ENCODE measurements at regions not wholly inside any gene's neighbourhood (a gene's known extent, or its start where the extent isn't known, plus 50 kb on each side); places are given as distances from the start of the nearest gene placed in this dataset.

DNA sequence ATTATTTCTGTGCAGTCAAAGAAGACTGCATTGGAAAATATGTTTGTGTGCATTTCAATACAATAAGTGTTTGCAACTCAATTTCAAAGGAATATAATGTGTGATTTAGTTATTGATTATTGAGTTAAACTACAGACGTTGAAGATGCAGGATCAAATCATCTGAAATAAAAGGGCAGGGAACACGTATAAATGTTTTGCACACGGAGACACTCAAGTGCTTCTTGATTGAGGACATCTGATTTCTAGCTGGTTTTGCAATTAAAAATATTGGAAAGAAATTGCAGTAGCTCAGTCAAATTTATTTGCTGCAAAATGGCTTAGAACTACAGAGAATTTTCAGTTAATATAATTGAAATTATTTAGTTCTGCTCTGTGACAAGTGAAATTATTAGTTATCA lies 412.7 kb downstream of the UTRN start:
- intact Hi-C loops (cut with DNase I), result no loop called here
- Histone ChIP-seq H3K4me3 (no peak overlapping the region), H3K9me3 (no peaks in the 10 kb centered on the region), H3K27ac (no peak overlapping the region), H3K36me3 (peaks cover 7 to 16% of the 10 kb centered on the region in 2 donors), H3K4me1 (no peaks in the 10 kb centered on the region), H3K27me3 (no peaks in the 10 kb centered on the region)
- TF ChIP-seq, protein P1, sequence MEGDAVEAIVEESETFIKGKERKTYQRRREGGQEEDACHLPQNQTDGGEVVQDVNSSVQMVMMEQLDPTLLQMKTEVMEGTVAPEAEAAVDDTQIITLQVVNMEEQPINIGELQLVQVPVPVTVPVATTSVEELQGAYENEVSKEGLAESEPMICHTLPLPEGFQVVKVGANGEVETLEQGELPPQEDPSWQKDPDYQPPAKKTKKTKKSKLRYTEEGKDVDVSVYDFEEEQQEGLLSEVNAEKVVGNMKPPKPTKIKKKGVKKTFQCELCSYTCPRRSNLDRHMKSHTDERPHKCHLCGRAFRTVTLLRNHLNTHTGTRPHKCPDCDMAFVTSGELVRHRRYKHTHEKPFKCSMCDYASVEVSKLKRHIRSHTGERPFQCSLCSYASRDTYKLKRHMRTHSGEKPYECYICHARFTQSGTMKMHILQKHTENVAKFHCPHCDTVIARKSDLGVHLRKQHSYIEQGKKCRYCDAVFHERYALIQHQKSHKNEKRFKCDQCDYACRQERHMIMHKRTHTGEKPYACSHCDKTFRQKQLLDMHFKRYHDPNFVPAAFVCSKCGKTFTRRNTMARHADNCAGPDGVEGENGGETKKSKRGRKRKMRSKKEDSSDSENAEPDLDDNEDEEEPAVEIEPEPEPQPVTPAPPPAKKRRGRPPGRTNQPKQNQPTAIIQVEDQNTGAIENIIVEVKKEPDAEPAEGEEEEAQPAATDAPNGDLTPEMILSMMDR (IDR thresholded peaks at IDR 0.05), result no peak
- DNase-seq (ENCODE audit: low spot score in 2 of 2), result no peak

- no peak overlapping the region for H3K27ac ChIP-seq
- intact Hi-C loops (cut with DNase I), result no loop called here
- H3K4me1 ChIP-seq, result no peaks in the 10 kb centered on the region
- H3K4me3 ChIP-seq, result no peak overlapping the region
- TF ChIP-seq, protein P1 (IDR thresholded peaks at IDR 0.05), result no peak
- H3K9me3 ChIP-seq, result no peaks in the 10 kb centered on the region
- H3K36me3 ChIP-seq, result peaks cover 7 to 16% of the 10 kb centered on the region in 2 donors
- no peak for DNase-seq (ENCODE audit: low spot score in 2 of 2)
- H3K27me3 ChIP-seq, result no peaks in the 10 kb centered on the region
Observed at GRCh38 chr6:144702781-144703180, 417.6 kb downstream of the UTRN start.

- intact Hi-C loops (cut with DNase I), result no loop called here
- DNase-seq (ENCODE audit: low spot score in 2 of 2), result no peak
- Histone ChIP-seq H3K27ac (no peak overlapping the region), H3K4me1 (peaks cover 0 to 6% of the 10 kb centered on the region in 2 donors), H3K36me3 (no peaks in the 10 kb centered on the region), H3K4me3 (no peak overlapping the region), H3K27me3 (no peaks in the 10 kb centered on the region), H3K9me3 (no peaks in the 10 kb centered on the region)
- TF ChIP-seq, protein P1 (IDR thresholded peaks at IDR 0.05), result no peak
Observed at GRCh38 chr6:144710207-144710606, 425.1 kb downstream of the UTRN start.

DNA sequence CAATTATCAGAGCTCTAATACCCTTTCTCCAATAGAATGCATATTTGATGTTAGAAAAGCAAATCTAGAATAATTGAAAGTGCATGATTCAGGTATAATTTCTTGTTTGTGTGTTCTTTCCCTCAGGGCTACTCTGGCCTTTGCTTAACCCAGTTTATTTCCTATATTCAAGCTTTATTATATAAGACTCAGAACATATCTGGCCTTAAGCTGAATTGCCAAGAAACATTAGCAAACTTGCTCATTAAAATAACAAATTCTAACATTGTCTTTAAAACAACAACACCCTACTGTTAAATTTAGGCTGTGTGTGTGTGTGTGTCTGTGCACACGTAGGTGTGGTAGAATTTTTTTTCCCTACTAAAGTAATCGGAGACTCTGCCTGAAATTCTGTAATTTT lies 426.5 kb downstream of the UTRN start:
- TF ChIP-seq, protein P1 (IDR thresholded peaks at IDR 0.05), result no peak
- DNase-seq (ENCODE audit: low spot score in 2 of 2), result no peak
- Histone ChIP-seq H3K4me3 (no peak overlapping the region), H3K27me3 (no peaks in the 10 kb centered on the region), H3K36me3 (no peaks in the 10 kb centered on the region), H3K9me3 (no peaks in the 10 kb centered on the region), H3K27ac (no peak overlapping the region), H3K4me1 (peaks cover 0 to 6% of the 10 kb centered on the region in 2 donors)
- intact Hi-C loops (cut with DNase I), result no loop called here

- no peak for DNase-seq (ENCODE audit: low spot score in 2 of 2)
- H3K4me3 ChIP-seq, result no peak overlapping the region
- peaks cover 0 to 6% of the 10 kb centered on the region in 2 donors for H3K4me1 ChIP-seq
- H3K27me3 ChIP-seq, result no peaks in the 10 kb centered on the region
- intact Hi-C loops (cut with DNase I), result no loop called here
- TF ChIP-seq, protein P1 (IDR thresholded peaks at IDR 0.05), result no peak
- H3K9me3 ChIP-seq, result no peaks in the 10 kb centered on the region
- no peaks in the 10 kb centered on the region for H3K36me3 ChIP-seq
- no peak overlapping the region for H3K27ac ChIP-seq
Observed at GRCh38 chr6:144712541-144712940, 427.4 kb downstream of the UTRN start.

Data from ascending aorta (tissue), 2 donors.